ENCODE measurements at regions not wholly inside any gene's neighbourhood (a gene's known extent, or its start where the extent isn't known, plus 50 kb on each side); places are given as distances from the start of the nearest gene placed in this dataset.
"Not testable (repeated sequence)": the region's sequence is repeated elsewhere in the genome, so short reads cannot be mapped to it uniquely, and the experiment has no call there.

GRCh38 chr14:106323970-106324369, 797.6 kb downstream of the TMEM121 start:
- TF ChIP-seq SIN3A (conservative IDR thresholded peaks at IDR 0.05 in 1 of 2, IDR thresholded peaks at IDR 0.05 in 1 of 2; ENCODE audit: low read depth in 1 of 2, low read length in 2 of 2); CEBPB (IDR thresholded peaks at IDR 0.05; ENCODE audit: low read depth, low read length); TCF12 (IDR thresholded peaks at IDR 0.05; ENCODE audit: low read depth, low read length): not testable (repeated sequence)
- TF ChIP-seq, protein P1, sequence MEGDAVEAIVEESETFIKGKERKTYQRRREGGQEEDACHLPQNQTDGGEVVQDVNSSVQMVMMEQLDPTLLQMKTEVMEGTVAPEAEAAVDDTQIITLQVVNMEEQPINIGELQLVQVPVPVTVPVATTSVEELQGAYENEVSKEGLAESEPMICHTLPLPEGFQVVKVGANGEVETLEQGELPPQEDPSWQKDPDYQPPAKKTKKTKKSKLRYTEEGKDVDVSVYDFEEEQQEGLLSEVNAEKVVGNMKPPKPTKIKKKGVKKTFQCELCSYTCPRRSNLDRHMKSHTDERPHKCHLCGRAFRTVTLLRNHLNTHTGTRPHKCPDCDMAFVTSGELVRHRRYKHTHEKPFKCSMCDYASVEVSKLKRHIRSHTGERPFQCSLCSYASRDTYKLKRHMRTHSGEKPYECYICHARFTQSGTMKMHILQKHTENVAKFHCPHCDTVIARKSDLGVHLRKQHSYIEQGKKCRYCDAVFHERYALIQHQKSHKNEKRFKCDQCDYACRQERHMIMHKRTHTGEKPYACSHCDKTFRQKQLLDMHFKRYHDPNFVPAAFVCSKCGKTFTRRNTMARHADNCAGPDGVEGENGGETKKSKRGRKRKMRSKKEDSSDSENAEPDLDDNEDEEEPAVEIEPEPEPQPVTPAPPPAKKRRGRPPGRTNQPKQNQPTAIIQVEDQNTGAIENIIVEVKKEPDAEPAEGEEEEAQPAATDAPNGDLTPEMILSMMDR (IDR thresholded peaks at IDR 0.05; ENCODE audit: control extremely low read depth in 1 of 3, insufficient read depth in 1 of 3, low read depth in 1 of 3, low read length in 3 of 3): not testable (repeated sequence)

Measured in H1 (cell line).